ENCODE measurements at regions not wholly inside any gene's neighbourhood (a gene's known extent, or its start where the extent isn't known, plus 50 kb on each side); places are given as distances from the start of the nearest gene placed in this dataset.

- TF ChIP-seq FOXM1 (IDR thresholded peaks at IDR 0.05; ENCODE audit: borderline replicate concordance, low read depth) (no peak), EP300 (IDR thresholded peaks at IDR 0.05; ENCODE audit: borderline replicate concordance) (no peak), NFIC (IDR thresholded peaks at IDR 0.05) (no peak), TCF12 (IDR thresholded peaks at IDR 0.05; ENCODE audit: low read depth) (no peak)
These were observed 230.6 kb downstream of the UTRN start for GRCh38 chr6:144515761-144516160.
